ENCODE measurements at regions not wholly inside any gene's neighbourhood (a gene's known extent, or its start where the extent isn't known, plus 50 kb on each side); places are given as distances from the start of the nearest gene placed in this dataset.

GRCh38 chr1:30268923-30269666 is 454.3 kb downstream of the MATN1 start:
- H3K9me3 ChIP-seq (ENCODE audit: control insufficient read depth in 2 of 2, low read length in 2 of 2): no peaks in the 10 kb centered on the region
- H3K9ac ChIP-seq (ENCODE audit: low read length in 2 of 2): no peak overlapping the region
- no peak overlapping the region for H3K27ac ChIP-seq (ENCODE audit: low read length)
- no peaks in the 10 kb centered on the region for H3K4me1 ChIP-seq (ENCODE audit: control insufficient read depth, insufficient read depth, low read length)
- H3K36me3 ChIP-seq (ENCODE audit: control insufficient read depth in 2 of 2, insufficient read depth in 2 of 2, low read length in 2 of 2): no peaks in the 10 kb centered on the region
- no peak overlapping the region for H3K4me3 ChIP-seq (ENCODE audit: low read length in 2 of 2)
- peaks cover 0 to 18% of the 10 kb centered on the region in 2 donors for H3K27me3 ChIP-seq (ENCODE audit: control insufficient read depth in 1 of 2, insufficient read depth in 2 of 2, low read length in 2 of 2)

DNA sequence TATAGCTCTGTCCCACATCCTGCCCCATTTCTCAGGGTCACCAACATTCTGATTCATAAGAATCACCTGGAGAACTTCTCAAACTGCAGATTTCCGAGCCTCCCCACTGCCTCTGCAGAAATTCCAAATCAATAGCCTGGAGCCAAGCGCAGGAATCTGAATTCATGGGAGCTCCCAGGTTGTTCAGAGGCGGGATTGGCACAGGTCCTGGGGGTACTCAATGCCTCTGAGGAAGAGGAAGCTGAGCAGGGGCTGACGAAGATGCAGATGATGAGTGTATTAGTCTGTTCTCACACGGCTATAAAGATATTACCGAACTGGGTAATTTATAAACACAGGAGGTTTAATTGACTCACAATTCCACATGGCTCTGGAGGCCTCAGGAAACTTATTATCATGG is 455.5 kb downstream of the MATN1 start:
- Histone ChIP-seq H3K4me1 (ENCODE audit: control insufficient read depth, insufficient read depth, low read length) (no peaks in the 10 kb centered on the region), H3K9ac (ENCODE audit: low read length in 2 of 2) (no peak overlapping the region), H3K36me3 (ENCODE audit: control insufficient read depth in 2 of 2, insufficient read depth in 2 of 2, low read length in 2 of 2) (no peaks in the 10 kb centered on the region), H3K27me3 (ENCODE audit: control insufficient read depth in 1 of 2, insufficient read depth in 2 of 2, low read length in 2 of 2) (peaks cover 0 to 16% of the 10 kb centered on the region in 2 donors), H3K4me3 (ENCODE audit: low read length in 2 of 2) (no peak overlapping the region), H3K27ac (ENCODE audit: low read length) (no peak overlapping the region), H3K9me3 (ENCODE audit: control insufficient read depth in 2 of 2, low read length in 2 of 2) (no peaks in the 10 kb centered on the region)

GRCh38 chr1:30267046-30267445 is 456.3 kb downstream of the MATN1 start:
- Histone ChIP-seq H3K27ac (ENCODE audit: low read length) (no peak overlapping the region), H3K4me3 (ENCODE audit: low read length in 2 of 2) (no peak overlapping the region), H3K27me3 (ENCODE audit: control insufficient read depth in 1 of 2, insufficient read depth in 2 of 2, low read length in 2 of 2) (peaks cover 0 to 17% of the 10 kb centered on the region in 2 donors), H3K4me1 (ENCODE audit: control insufficient read depth, insufficient read depth, low read length) (no peaks in the 10 kb centered on the region), H3K36me3 (ENCODE audit: control insufficient read depth in 2 of 2, insufficient read depth in 2 of 2, low read length in 2 of 2) (no peaks in the 10 kb centered on the region), H3K9me3 (ENCODE audit: control insufficient read depth in 2 of 2, low read length in 2 of 2) (no peaks in the 10 kb centered on the region), H3K9ac (ENCODE audit: low read length in 2 of 2) (no peak overlapping the region)

GRCh38 chr1:30265127-30266070 is 458.0 kb downstream of the MATN1 start:
- H3K4me3 ChIP-seq (ENCODE audit: low read length in 2 of 2): no peak overlapping the region
- H3K36me3 ChIP-seq (ENCODE audit: control insufficient read depth in 2 of 2, insufficient read depth in 2 of 2, low read length in 2 of 2): no peaks in the 10 kb centered on the region
- H3K4me1 ChIP-seq (ENCODE audit: control insufficient read depth, insufficient read depth, low read length): no peaks in the 10 kb centered on the region
- H3K9ac ChIP-seq (ENCODE audit: low read length in 2 of 2): no peak overlapping the region
- no peaks in the 10 kb centered on the region for H3K9me3 ChIP-seq (ENCODE audit: control insufficient read depth in 2 of 2, low read length in 2 of 2)
- H3K27ac ChIP-seq (ENCODE audit: low read length): no peak overlapping the region
- peaks cover 2 to 14% of the 10 kb centered on the region in 2 donors for H3K27me3 ChIP-seq (ENCODE audit: control insufficient read depth in 1 of 2, insufficient read depth in 2 of 2, low read length in 2 of 2)

DNA sequence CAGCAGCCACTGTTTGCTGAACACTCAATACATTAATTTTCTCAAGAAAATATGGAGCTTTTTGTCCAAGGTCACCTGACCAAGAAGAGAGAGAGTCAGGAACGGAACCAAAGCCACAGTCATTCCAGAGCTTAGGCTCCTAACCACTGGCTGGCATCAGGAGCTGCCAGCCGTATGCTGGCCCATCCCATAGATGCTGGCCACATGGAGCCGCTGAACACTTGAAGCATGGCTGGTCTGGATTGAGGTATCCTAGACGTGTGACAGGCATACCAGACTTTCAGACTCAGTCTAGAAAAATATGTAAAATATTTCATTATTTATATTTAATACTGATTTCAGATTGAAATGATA is 458.7 kb downstream of the MATN1 start:
- H3K4me1 ChIP-seq (ENCODE audit: control insufficient read depth, insufficient read depth, low read length): no peaks in the 10 kb centered on the region
- H3K27ac ChIP-seq (ENCODE audit: low read length): no peak overlapping the region
- H3K4me3 ChIP-seq (ENCODE audit: low read length in 2 of 2): no peak overlapping the region
- H3K9ac ChIP-seq (ENCODE audit: low read length in 2 of 2): no peak overlapping the region
- no peaks in the 10 kb centered on the region for H3K9me3 ChIP-seq (ENCODE audit: control insufficient read depth in 2 of 2, low read length in 2 of 2)
- no peaks in the 10 kb centered on the region for H3K36me3 ChIP-seq (ENCODE audit: control insufficient read depth in 2 of 2, insufficient read depth in 2 of 2, low read length in 2 of 2)
- peaks cover 7 to 15% of the 10 kb centered on the region in 2 donors for H3K27me3 ChIP-seq (ENCODE audit: control insufficient read depth in 1 of 2, insufficient read depth in 2 of 2, low read length in 2 of 2)

- H3K9me3 ChIP-seq (ENCODE audit: control insufficient read depth in 2 of 2, low read length in 2 of 2): no peaks in the 10 kb centered on the region
- H3K27me3 ChIP-seq (ENCODE audit: control insufficient read depth in 1 of 2, insufficient read depth in 2 of 2, low read length in 2 of 2): peaks cover 7 to 12% of the 10 kb centered on the region in 2 donors
- no peak overlapping the region for H3K4me3 ChIP-seq (ENCODE audit: low read length in 2 of 2)
- H3K36me3 ChIP-seq (ENCODE audit: control insufficient read depth in 2 of 2, insufficient read depth in 2 of 2, low read length in 2 of 2): no peaks in the 10 kb centered on the region
- no peaks in the 10 kb centered on the region for H3K4me1 ChIP-seq (ENCODE audit: control insufficient read depth, insufficient read depth, low read length)
- H3K27ac ChIP-seq (ENCODE audit: low read length): no peak overlapping the region
- H3K9ac ChIP-seq (ENCODE audit: low read length in 2 of 2): no peak overlapping the region
Observed at GRCh38 chr1:30263888-30264671, 459.3 kb downstream of the MATN1 start.

GRCh38 chr1:30263405-30263804 is 460.0 kb downstream of the MATN1 start:
- H3K9ac ChIP-seq (ENCODE audit: low read length in 2 of 2): no peak overlapping the region
- no peaks in the 10 kb centered on the region for H3K36me3 ChIP-seq (ENCODE audit: control insufficient read depth in 2 of 2, insufficient read depth in 2 of 2, low read length in 2 of 2)
- H3K27ac ChIP-seq (ENCODE audit: low read length): no peak overlapping the region
- H3K4me3 ChIP-seq (ENCODE audit: low read length in 2 of 2): no peak overlapping the region
- H3K4me1 ChIP-seq (ENCODE audit: control insufficient read depth, insufficient read depth, low read length): no peaks in the 10 kb centered on the region
- H3K27me3 ChIP-seq (ENCODE audit: control insufficient read depth in 1 of 2, insufficient read depth in 2 of 2, low read length in 2 of 2): peaks cover 10 to 17% of the 10 kb centered on the region in 2 donors
- no peaks in the 10 kb centered on the region for H3K9me3 ChIP-seq (ENCODE audit: control insufficient read depth in 2 of 2, low read length in 2 of 2)

DNA sequence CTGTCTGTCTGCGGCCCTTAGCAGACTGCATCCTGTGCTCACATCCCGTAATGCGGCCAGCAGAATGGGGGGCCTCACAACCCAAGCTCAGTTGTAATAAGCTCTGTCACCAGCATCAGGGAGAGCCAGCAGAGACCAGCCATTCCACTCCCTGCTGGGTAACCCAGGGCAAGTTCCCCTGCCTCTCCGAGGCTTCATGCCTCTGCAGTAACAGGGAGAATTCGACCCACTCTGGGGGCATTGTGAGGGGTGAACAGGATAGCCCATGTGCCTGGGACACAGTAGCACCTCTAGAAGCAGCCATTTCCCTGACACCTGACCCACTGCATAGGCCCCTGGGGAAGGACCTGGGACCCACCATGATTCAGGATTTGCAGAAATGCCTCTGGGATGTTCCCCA is 461.2 kb downstream of the MATN1 start:
- no peak overlapping the region for H3K9ac ChIP-seq (ENCODE audit: low read length in 2 of 2)
- no peak overlapping the region for H3K4me3 ChIP-seq (ENCODE audit: low read length in 2 of 2)
- H3K4me1 ChIP-seq (ENCODE audit: control insufficient read depth, insufficient read depth, low read length): no peaks in the 10 kb centered on the region
- H3K36me3 ChIP-seq (ENCODE audit: control insufficient read depth in 2 of 2, insufficient read depth in 2 of 2, low read length in 2 of 2): no peaks in the 10 kb centered on the region
- H3K27ac ChIP-seq (ENCODE audit: low read length): no peak overlapping the region
- peaks cover 13 to 17% of the 10 kb centered on the region in 2 donors for H3K27me3 ChIP-seq (ENCODE audit: control insufficient read depth in 1 of 2, insufficient read depth in 2 of 2, low read length in 2 of 2)
- H3K9me3 ChIP-seq (ENCODE audit: control insufficient read depth in 2 of 2, low read length in 2 of 2): no peaks in the 10 kb centered on the region

GRCh38 chr1:30260318-30260717 is 463.1 kb downstream of the MATN1 start:
- H3K36me3 ChIP-seq (ENCODE audit: control insufficient read depth in 2 of 2, insufficient read depth in 2 of 2, low read length in 2 of 2): no peaks in the 10 kb centered on the region
- H3K9me3 ChIP-seq (ENCODE audit: control insufficient read depth in 2 of 2, low read length in 2 of 2): no peaks in the 10 kb centered on the region
- peaks cover 20% of the 10 kb centered on the region in 2 donors for H3K27me3 ChIP-seq (ENCODE audit: control insufficient read depth in 1 of 2, insufficient read depth in 2 of 2, low read length in 2 of 2)
- H3K27ac ChIP-seq (ENCODE audit: low read length): no peak overlapping the region
- no peak overlapping the region for H3K4me3 ChIP-seq (ENCODE audit: low read length in 2 of 2)
- no peak overlapping the region for H3K9ac ChIP-seq (ENCODE audit: low read length in 2 of 2)
- no peaks in the 10 kb centered on the region for H3K4me1 ChIP-seq (ENCODE audit: control insufficient read depth, insufficient read depth, low read length)

DNA sequence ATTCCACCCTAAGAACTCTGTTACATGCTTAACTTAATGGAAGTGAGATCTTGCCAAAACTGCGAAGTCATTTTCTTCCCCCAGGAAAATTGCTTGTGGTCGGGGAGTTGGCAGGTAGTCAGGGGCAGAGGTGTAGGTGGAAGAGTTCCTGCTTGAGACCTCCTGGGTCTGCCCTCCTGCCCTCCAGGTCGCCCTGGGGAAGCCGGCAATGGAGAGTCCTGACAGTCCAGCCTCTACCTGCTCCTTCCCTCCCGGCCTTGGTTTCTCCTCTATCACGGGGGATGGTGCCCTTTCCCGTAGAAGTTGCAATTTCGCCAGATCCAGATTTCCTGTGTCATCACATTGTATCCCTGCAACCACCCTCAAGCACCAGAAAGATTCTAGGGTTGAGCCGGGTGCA is 463.8 kb downstream of the MATN1 start:
- no peaks in the 10 kb centered on the region for H3K4me1 ChIP-seq (ENCODE audit: control insufficient read depth, insufficient read depth, low read length)
- peaks cover 22 to 24% of the 10 kb centered on the region in 2 donors for H3K27me3 ChIP-seq (ENCODE audit: control insufficient read depth in 1 of 2, insufficient read depth in 2 of 2, low read length in 2 of 2)
- no peak overlapping the region for H3K9ac ChIP-seq (ENCODE audit: low read length in 2 of 2)
- no peak overlapping the region for H3K27ac ChIP-seq (ENCODE audit: low read length)
- H3K36me3 ChIP-seq (ENCODE audit: control insufficient read depth in 2 of 2, insufficient read depth in 2 of 2, low read length in 2 of 2): no peaks in the 10 kb centered on the region
- H3K4me3 ChIP-seq (ENCODE audit: low read length in 2 of 2): no peak overlapping the region
- no peaks in the 10 kb centered on the region for H3K9me3 ChIP-seq (ENCODE audit: control insufficient read depth in 2 of 2, low read length in 2 of 2)
